HepG2 (cell line): ENCODE measurements at regions not wholly inside any gene's neighbourhood (a gene's known extent, or its start where the extent isn't known, plus 50 kb on each side); places are given as distances from the start of the nearest gene placed in this dataset.

ENCODE experiments used
- ATAC-seq: fragments of 200-7000 bp; cut with Tn5 transposase; 3 replicates; pipeline ENCODE4 v1.9.1; 2020; ENCODE audit warnings: mild to moderate bottlenecking, moderate library complexity
- BruUV-seq: library from RNA; stranded (reverse); fragments of 400-500 nt; replicated peaks from 2 replicates; lab custom pipeline; 2021; lab: Mats Ljungman, UMichigan
- CTCF ChIA-PET: fragments of 300-600 bp; formaldehyde crosslinking; extraction: SDS; loops from one replicate; lab custom pipeline; 2021; ENCODE audit warnings: low total read pairs, inconsistent platforms, low intra/inter-chr PET ratio; lab: Yijun Ruan, JAX
- POLR2A ChIA-PET: fragments of 350-600 bp; sonication (Branson Sonifier 250); formaldehyde crosslinking; loops from one replicate; lab custom pipeline; 2020; ENCODE audit warnings: antibody characterized with exemption, inconsistent platforms; lab: Yijun Ruan, JAX
- DNase-seq: peaks from one replicate; pipeline ENCODE4 v3.0.0-alpha.2; 2015; ENCODE audit warnings: low spot score
- FAIRE-seq: peaks from 3 replicates; lab custom pipeline; 2011; peaks lifted over from hg19 to GRCh38; lab: Jason Lieb, UNC
- H2AFZ ChIP-seq: one replicate; pipeline ENCODE4 v1.6.1; 2011; ENCODE audit warnings: low read length, inconsistent platforms
- H3K27ac ChIP-seq: fragments of 300-600 bp; 3 replicates; pipeline ENCODE4 v1.8.0; 2011; ENCODE audit warnings: mixed run types, mild to moderate bottlenecking, mixed read lengths, low read length, inconsistent platforms; ENCODE audit not compliant: insufficient read depth; ENCODE audit errors: extremely low read length
- H3K27me3 ChIP-seq, 2 experiments: fragments of 200-600 bp in 1 of 2; 2 replicates in 1 of 2; 3 replicates in 1 of 2; pipeline versions ENCODE4 v1.6.0 to v1.8.0; 2011; ENCODE audit warnings: low read length in 2 of 2, mild to moderate bottlenecking in 2 of 2, moderate library complexity in 2 of 2, inconsistent platforms in 1 of 2; ENCODE audit not compliant: insufficient read depth in 2 of 2, control insufficient read depth in 1 of 2
- H3K36me3 ChIP-seq, 2 experiments: fragments of 200-600 bp in 1 of 2; replicated peaks in 1 of 2; 2 replicates in 1 of 2; 3 replicates in 1 of 2; pipeline versions ENCODE4 v1.5.1 to v1.8.0; 2011; ENCODE audit warnings: low read length in 2 of 2, inconsistent platforms in 1 of 2; ENCODE audit not compliant: insufficient read depth in 2 of 2, control insufficient read depth in 1 of 2
- H3K4me1 ChIP-seq: 2 replicates; pipeline ENCODE4 v1.5.1; 2012; ENCODE audit warnings: low read length, inconsistent platforms; ENCODE audit not compliant: insufficient read depth
- H3K4me2 ChIP-seq: 2 replicates; pipeline ENCODE4 v1.6.0; 2011; ENCODE audit warnings: low read depth, low read length, inconsistent platforms
- H3K4me3 ChIP-seq, 3 experiments: fragments of 200-600 bp in 1 of 3; sonication (generic), shearing (Covaris generic) in 1 of 3; replicated peaks in 1 of 3; 2 replicates each; pipeline ENCODE4 v1.5.1; 2011 to 2016; ENCODE audit warnings: low read length in 3 of 3, inconsistent platforms in 2 of 3, low read depth in 2 of 3, mild to moderate bottlenecking in 2 of 3, control low read depth in 1 of 3, mixed read lengths in 1 of 3; ENCODE audit not compliant: insufficient read depth in 1 of 3
- H3K79me2 ChIP-seq: one replicate; pipeline ENCODE4 v1.6.1; 2011; ENCODE audit warnings: low read length, inconsistent platforms; ENCODE audit not compliant: insufficient read depth
- H3K9ac ChIP-seq: 2 replicates; pipeline ENCODE4 v1.6.0; 2011; ENCODE audit warnings: mild to moderate bottlenecking, low read depth, low read length, inconsistent platforms; ENCODE audit not compliant: insufficient read depth
- H3K9me3 ChIP-seq: 2 replicates; pipeline ENCODE4 v1.5.1; 2012; ENCODE audit warnings: mild to moderate bottlenecking, low read length
- H4K20me1 ChIP-seq: 2 replicates; pipeline ENCODE4 v1.6.0; 2011; ENCODE audit warnings: inconsistent platforms, mild to moderate bottlenecking, low read length, moderate library complexity; ENCODE audit not compliant: insufficient read depth
- CENPX ChIP-seq: sonication (generic); formaldehyde crosslinking; IDR thresholded peaks from 2 replicates; pipeline ENCODE4 v1.9.0; 2021; ENCODE audit warnings: mild to moderate bottlenecking, missing genetic modification reagents, moderate library complexity
- KDM1A ChIP-seq: IDR thresholded peaks from 2 replicates; pipeline ENCODE4 v1.6.1; 2016; ENCODE audit warnings: missing compliant biosample characterization
- MLLT10 ChIP-seq: sonication (generic); formaldehyde crosslinking; IDR thresholded peaks from 2 replicates; pipeline ENCODE4 v1.4.0; 2020; ENCODE audit warnings: missing genetic modification reagents
- RNF2 ChIP-seq: fragments of 450-650 bp; conservative IDR thresholded peaks from 2 replicates; pipeline ENCODE4 v1.6.1; 2016; ENCODE audit warnings: low read depth
- UBTF ChIP-seq: sonication (generic); formaldehyde crosslinking; IDR thresholded peaks from 2 replicates; pipeline ENCODE4 v1.4.0; 2020; ENCODE audit warnings: mild to moderate bottlenecking, missing genetic modification reagents
- USF2 ChIP-seq, 2 experiments: sonication (generic) in 1 of 2; formaldehyde crosslinking in 1 of 2; IDR thresholded peaks; 2 replicates each; pipeline versions ENCODE4 v1.5.1 to v1.6.1; 2011 to 2020; ENCODE audit warnings: borderline replicate concordance in 1 of 2, low read depth in 1 of 2, low read length in 1 of 2, mild to moderate bottlenecking in 1 of 2, missing genetic modification reagents in 1 of 2, moderate library complexity in 1 of 2
- ZNF337 ChIP-seq: sonication (generic); formaldehyde crosslinking; IDR thresholded peaks from 2 replicates; pipeline ENCODE4 v1.5.1; 2020; ENCODE audit warnings: missing genetic modification reagents, low read depth, mild to moderate bottlenecking, borderline replicate concordance
- ZNF556 ChIP-seq: sonication (generic); formaldehyde crosslinking; IDR thresholded peaks from 2 replicates; pipeline ENCODE4 v1.4.0; 2020; ENCODE audit warnings: mild to moderate bottlenecking, missing genetic modification reagents, borderline replicate concordance
- WGBS: methylation state at CpG from one replicate; pipeline ENCODE4 v1.1.6; 2017; ENCODE audit warnings: low lambda C conversion rate; 5-methylcytosine and 5-hydroxymethylcytosine counted together
- in situ Hi-C: cut with HindIII; loops from 2 replicates; pipeline ENCODE4 v1.10.0; 2017; ENCODE audit warnings: low pct_unique_long_range_greater_than_20kb; ENCODE audit not compliant: extremely low pct_ligation_motif_present
- intact Hi-C: fragments of 100-400 bp; cut with micrococcal nuclease; formaldehyde crosslinking; loops from one replicate; pipeline ENCODE4 v1.10.0; 2022; ENCODE audit not compliant: unreplicated experiment

GRCh38 chr2:103135679-103136078 is 373.8 kb downstream of the TMEM182 start (continued):
- no peak for TF ChIP-seq USF2 (IDR thresholded peaks at IDR 0.05; ENCODE audit: low read depth, low read length)
- no peak for TF ChIP-seq USF2 (CRISPR knock-in tag; IDR thresholded peaks at IDR 0.05; ENCODE audit: borderline replicate concordance)

GRCh38 chr2:103138123-103138901 is 376.5 kb downstream of the TMEM182 start:
- FAIRE-seq (no peak), DNase-seq (no peak), ATAC-seq (no peak)
- in situ Hi-C loops (no loop called here), intact Hi-C loops (no loop called here)
- no peaks in the 10 kb centered on the region for H3K79me2 ChIP-seq
- H3K27ac ChIP-seq, result no peak overlapping the region
- no peaks in the 10 kb centered on the region for H3K36me3 ChIP-seq
- H3K4me1 ChIP-seq, result no peaks in the 10 kb centered on the region
- H2AFZ ChIP-seq, result no peak overlapping the region
- H4K20me1 ChIP-seq, result no peaks in the 10 kb centered on the region
- BruUV-seq, result no TSS peak
- peaks cover 12% of the 10 kb centered on the region; the same call in 1 of the 2 replicates for H3K9me3 ChIP-seq
- no peak overlapping the region for H3K4me3 ChIP-seq
- POLR2A ChIA-PET, result no interaction called here
- TF ChIP-seq MLLT10 (CRISPR knock-in tag) (no peak), CENPX (CRISPR knock-in tag) (no peak), RNF2 (no peak), KDM1A (CRISPR knock-in tag) (no peak), ZNF556 (no peak), ZNF337 (CRISPR knock-in tag) (no peak), UBTF (CRISPR knock-in tag) (no peak)
- no peak overlapping the region for H3K9ac ChIP-seq
- CTCF ChIA-PET, result interaction anchor here (0.5 kb wide), 1 partner anchor 243 kb away, joined by 3 read pairs; no protein-coding TSS in a partner anchor
- H3K4me2 ChIP-seq, result no peak overlapping the region
- 17% methylated on average over 5 of the region's 5 CpGs for WGBS
- H3K27me3 ChIP-seq, result no peaks in the 10 kb centered on the region
